Spinal cord (tissue), 9 donors: ENCODE measurements at regions not wholly inside any gene's neighbourhood (a gene's known extent, or its start where the extent isn't known, plus 50 kb on each side); places are given as distances from the start of the nearest gene placed in this dataset.

Experiments
- DNase-seq, 6 donors: peaks; one replicate each; pipeline versions ENCODE4 v3.0.0 to v3.0.0-alpha.2; 2013 to 2015; ENCODE audit warnings: low spot score in 6 of 6, low read depth in 4 of 6
- H3K27ac ChIP-seq: one replicate; pipeline ENCODE4 v1.5.1; 2013; ENCODE audit warnings: low read depth, low read length, control low read depth
- H3K27me3 ChIP-seq: one replicate; pipeline ENCODE4 v1.6.1; 2013; ENCODE audit warnings: low read length; ENCODE audit not compliant: control insufficient read depth, insufficient read depth
- H3K36me3 ChIP-seq: one replicate; pipeline ENCODE4 v1.6.1; 2013; ENCODE audit warnings: low read length; ENCODE audit not compliant: control insufficient read depth, insufficient read depth
- H3K4me1 ChIP-seq: one replicate; pipeline ENCODE4 v1.6.1; 2013; ENCODE audit warnings: low read length; ENCODE audit not compliant: control insufficient read depth, insufficient read depth
- H3K4me3 ChIP-seq: one replicate; pipeline ENCODE4 v1.5.1; 2013; ENCODE audit warnings: low read depth, low read length, control low read depth
- H3K9me3 ChIP-seq: one replicate; pipeline ENCODE4 v1.6.1; 2013; ENCODE audit warnings: low read length; ENCODE audit not compliant: control insufficient read depth, insufficient read depth
- WGBS: methylation state at CpG from one replicate; pipeline ENCODE4 v1.1.5; 2013; ENCODE audit warnings: missing lambda C conversion rate; ENCODE audit not compliant: insufficient coverage; 5-methylcytosine and 5-hydroxymethylcytosine counted together
- donor health status: healthy.

GRCh38 chr3:25967385-25967784 lies 177.5 kb downstream of the OXSM start:
- no CpG with 5 or more reads among the region's 5 CpGs for WGBS
- Histone ChIP-seq H3K4me1 (no peaks in the 10 kb centered on the region), H3K36me3 (no peaks in the 10 kb centered on the region), H3K27ac (no peak overlapping the region), H3K9me3 (no peaks in the 10 kb centered on the region), H3K4me3 (no peak overlapping the region), H3K27me3 (no peaks in the 10 kb centered on the region)
- no peak for DNase-seq

- no peaks in the 10 kb centered on the region for H3K36me3 ChIP-seq
- H3K9me3 ChIP-seq, result no peaks in the 10 kb centered on the region
- H3K27ac ChIP-seq, result no peak overlapping the region
- no peak for DNase-seq
- H3K4me3 ChIP-seq, result no peak overlapping the region
- H3K4me1 ChIP-seq, result no peaks in the 10 kb centered on the region
- WGBS, result 43% methylated on average over 1 of the region's 2 CpGs
- no peaks in the 10 kb centered on the region for H3K27me3 ChIP-seq
These were observed 181.8 kb downstream of the OXSM start for GRCh38 chr3:25971736-25972135.

- Histone ChIP-seq H3K9me3 (no peaks in the 10 kb centered on the region), H3K4me1 (no peaks in the 10 kb centered on the region), H3K4me3 (no peak overlapping the region), H3K27ac (no peak overlapping the region), H3K36me3 (no peaks in the 10 kb centered on the region), H3K27me3 (no peaks in the 10 kb centered on the region)
- peak in 1 of 6 donors; percentile 76 for DNase-seq
- WGBS, result no CpG with 5 or more reads among the region's 1 CpG
These were observed 183.2 kb downstream of the OXSM start for GRCh38 chr3:25973122-25973521.

GRCh38 chr3:25982756-25983155 lies 192.9 kb downstream of the OXSM start:
- no peak for DNase-seq
- no peaks in the 10 kb centered on the region for H3K27me3 ChIP-seq
- no peaks in the 10 kb centered on the region for H3K4me1 ChIP-seq
- H3K4me3 ChIP-seq, result no peak overlapping the region
- H3K9me3 ChIP-seq, result no peaks in the 10 kb centered on the region
- H3K27ac ChIP-seq, result no peak overlapping the region
- no peaks in the 10 kb centered on the region for H3K36me3 ChIP-seq
- no CpG with 5 or more reads among the region's 1 CpG for WGBS

GRCh38 chr3:25985621-25986020 lies 195.7 kb downstream of the OXSM start:
- Histone ChIP-seq H3K27me3 (no peaks in the 10 kb centered on the region), H3K4me3 (no peak overlapping the region), H3K4me1 (no peaks in the 10 kb centered on the region), H3K36me3 (no peaks in the 10 kb centered on the region), H3K9me3 (no peaks in the 10 kb centered on the region), H3K27ac (no peak overlapping the region)
- no peak for DNase-seq
- WGBS, result no CpG with 5 or more reads among the region's 1 CpG

GRCh38 chr3:25992606-25993005 lies 202.7 kb downstream of the OXSM start:
- Histone ChIP-seq H3K9me3 (peaks cover 6% of the 10 kb centered on the region), H3K27ac (no peak overlapping the region), H3K4me3 (no peak overlapping the region), H3K4me1 (no peaks in the 10 kb centered on the region), H3K27me3 (no peaks in the 10 kb centered on the region), H3K36me3 (no peaks in the 10 kb centered on the region)
- DNase-seq, result no peak
- WGBS, result no CpG with 5 or more reads among the region's 3 CpGs

- no peaks in the 10 kb centered on the region for H3K27me3 ChIP-seq
- H3K4me3 ChIP-seq, result no peak overlapping the region
- no peak for DNase-seq
- H3K9me3 ChIP-seq, result peaks cover 2% of the 10 kb centered on the region
- no peaks in the 10 kb centered on the region for H3K36me3 ChIP-seq
- H3K4me1 ChIP-seq, result no peaks in the 10 kb centered on the region
- no peak overlapping the region for H3K27ac ChIP-seq
These were observed 214.3 kb downstream of the OXSM start for GRCh38 chr3:26004172-26004571.

- Histone ChIP-seq H3K27me3 (no peaks in the 10 kb centered on the region), H3K27ac (no peak overlapping the region), H3K4me3 (no peak overlapping the region), H3K9me3 (no peaks in the 10 kb centered on the region), H3K4me1 (no peaks in the 10 kb centered on the region), H3K36me3 (no peaks in the 10 kb centered on the region)
- 20% methylated on average over 1 of the region's 6 CpGs for WGBS
- peak in 1 of 6 donors; percentile 23 for DNase-seq
These were observed 221.4 kb downstream of the OXSM start for GRCh38 chr3:26011276-26011675.

- Histone ChIP-seq H3K4me3 (no peak overlapping the region), H3K27me3 (no peaks in the 10 kb centered on the region), H3K36me3 (no peaks in the 10 kb centered on the region), H3K27ac (no peak overlapping the region), H3K4me1 (no peaks in the 10 kb centered on the region), H3K9me3 (no peaks in the 10 kb centered on the region)
- peak in 3 of 6 donors; percentile 11 to 83 (median 56) for DNase-seq
- WGBS, result 17% methylated on average over 1 of the region's 3 CpGs
These were observed 222.4 kb downstream of the OXSM start for GRCh38 chr3:26012241-26012745.

- Histone ChIP-seq H3K4me1 (no peaks in the 10 kb centered on the region), H3K9me3 (no peaks in the 10 kb centered on the region), H3K27me3 (no peaks in the 10 kb centered on the region), H3K27ac (no peak overlapping the region), H3K4me3 (no peak overlapping the region), H3K36me3 (no peaks in the 10 kb centered on the region)
- WGBS, result 100% methylated on average over 4 of the region's 5 CpGs
- no peak for DNase-seq
These were observed 225.9 kb downstream of the OXSM start for GRCh38 chr3:26015752-26016151.
